ENCODE measurements at regions not wholly inside any gene's neighbourhood (a gene's known extent, or its start where the extent isn't known, plus 50 kb on each side); places are given as distances from the start of the nearest gene placed in this dataset.

GRCh38 chrX:25285598-25285997 is 269.8 kb upstream of the ARX start:
- H3K27me3 Mint-ChIP-seq: no peaks in the 10 kb centered on the region
- H3K27ac Mint-ChIP-seq: no peak overlapping the region
- H3K4me3 Mint-ChIP-seq: no peak overlapping the region
- no peaks in the 10 kb centered on the region for H3K36me3 Mint-ChIP-seq
- H3K9me3 Mint-ChIP-seq: no peaks in the 10 kb centered on the region
- no peaks in the 10 kb centered on the region for H3K4me1 Mint-ChIP-seq (ENCODE audit: unreplicated experiment)
- no peak for DNase-seq (ENCODE audit: extremely low spot score, unreplicated experiment)
- no peak for TF ChIP-seq CTCF (conservative IDR thresholded peaks at IDR 0.05)

GRCh38 chrX:25279510-25279909 is 263.7 kb upstream of the ARX start:
- no peak for DNase-seq (ENCODE audit: extremely low spot score, unreplicated experiment)
- no peaks in the 10 kb centered on the region for H3K9me3 Mint-ChIP-seq
- H3K4me3 Mint-ChIP-seq: no peak overlapping the region
- no peaks in the 10 kb centered on the region for H3K27me3 Mint-ChIP-seq
- H3K36me3 Mint-ChIP-seq: no peaks in the 10 kb centered on the region
- no peak overlapping the region for H3K27ac Mint-ChIP-seq
- TF ChIP-seq CTCF (conservative IDR thresholded peaks at IDR 0.05): no peak
- H3K4me1 Mint-ChIP-seq (ENCODE audit: unreplicated experiment): no peaks in the 10 kb centered on the region

- Mint-ChIP-seq H3K27me3 (no peaks in the 10 kb centered on the region), H3K4me3 (no peak overlapping the region), H3K9me3 (no peaks in the 10 kb centered on the region), H3K27ac (no peak overlapping the region), H3K36me3 (no peaks in the 10 kb centered on the region), H3K4me1 (ENCODE audit: unreplicated experiment) (no peaks in the 10 kb centered on the region)
- no peak for DNase-seq (ENCODE audit: extremely low spot score, unreplicated experiment)
- no peak for TF ChIP-seq CTCF (conservative IDR thresholded peaks at IDR 0.05)
These were observed 262.6 kb upstream of the ARX start for GRCh38 chrX:25278341-25278740.

- no peak overlapping the region for H3K27ac Mint-ChIP-seq
- TF ChIP-seq CTCF (conservative IDR thresholded peaks at IDR 0.05): no peak
- no peak for DNase-seq (ENCODE audit: extremely low spot score, unreplicated experiment)
- H3K9me3 Mint-ChIP-seq: no peaks in the 10 kb centered on the region
- no peaks in the 10 kb centered on the region for H3K27me3 Mint-ChIP-seq
- H3K36me3 Mint-ChIP-seq: no peaks in the 10 kb centered on the region
- H3K4me1 Mint-ChIP-seq (ENCODE audit: unreplicated experiment): no peaks in the 10 kb centered on the region
- H3K4me3 Mint-ChIP-seq: no peak overlapping the region
These were observed 261.8 kb upstream of the ARX start for GRCh38 chrX:25277574-25277973.

GRCh38 chrX:25275159-25275558 is 259.4 kb upstream of the ARX start:
- no peaks in the 10 kb centered on the region for H3K36me3 Mint-ChIP-seq

More at GRCh38 chrX:25275159-25275558, 259.4 kb upstream of the ARX start:
- H3K27ac Mint-ChIP-seq: no peak overlapping the region
- H3K27me3 Mint-ChIP-seq: no peaks in the 10 kb centered on the region
- no peaks in the 10 kb centered on the region for H3K4me1 Mint-ChIP-seq (ENCODE audit: unreplicated experiment)
- no peak for TF ChIP-seq CTCF (conservative IDR thresholded peaks at IDR 0.05)
- DNase-seq (ENCODE audit: extremely low spot score, unreplicated experiment): no peak
- no peaks in the 10 kb centered on the region for H3K9me3 Mint-ChIP-seq
- H3K4me3 Mint-ChIP-seq: no peak overlapping the region

Data from type B pancreatic cell (in vitro differentiated cells).